Natural killer cell (primary cell): ENCODE measurements at regions not wholly inside any gene's neighbourhood (a gene's known extent, or its start where the extent isn't known, plus 50 kb on each side); places are given as distances from the start of the nearest gene placed in this dataset.

Source experiments
- ATAC-seq, 3 donors: fragments of 150-1000 bp in 2 of 3; fragments of 200-7000 bp in 1 of 3; cut with Tn5 transposase; 1 replicate in 1 of 3; 2 replicates in 2 of 3; pipeline ENCODE4 v1.10.0; 2021; ENCODE audit warnings: mild to moderate bottlenecking in 2 of 3, moderate library complexity in 2 of 3
- DNase-seq, 2 donors: peaks; one replicate each; pipeline versions ENCODE4 v3.0.0 to v3.0.0-alpha.2; 2013 to 2021; ENCODE audit warnings: mixed read lengths in 1 of 2
- H3K27ac ChIP-seq: one replicate; pipeline ENCODE4 v1.5.1; 2013; ENCODE audit warnings: mild to moderate bottlenecking, low read length
- H3K27me3 ChIP-seq: one replicate; pipeline ENCODE4 v1.6.1; 2013; ENCODE audit warnings: low read length; ENCODE audit not compliant: control insufficient read depth, insufficient read depth
- H3K36me3 ChIP-seq: one replicate; pipeline ENCODE4 v1.6.1; 2013; ENCODE audit warnings: low read length; ENCODE audit not compliant: control insufficient read depth, insufficient read depth
- H3K4me1 ChIP-seq: one replicate; pipeline ENCODE4 v1.6.1; 2013; ENCODE audit warnings: low read length; ENCODE audit not compliant: control insufficient read depth, insufficient read depth
- H3K4me3 ChIP-seq: one replicate; pipeline ENCODE4 v1.5.1; 2013; ENCODE audit warnings: low read length
- H3K9me3 ChIP-seq: one replicate; pipeline ENCODE4 v1.6.1; 2013; ENCODE audit warnings: low read length; ENCODE audit not compliant: control insufficient read depth, insufficient read depth
- H3K27ac Mint-ChIP-seq, 2 donors: one replicate each; pipeline ENCODE4 v1.8.0; 2022; ENCODE audit warnings: mild to moderate bottlenecking in 2 of 2, mixed read lengths in 2 of 2, moderate library complexity in 1 of 2
- H3K27me3 Mint-ChIP-seq, 2 donors: one replicate each; pipeline ENCODE4 v1.8.0; 2022; ENCODE audit warnings: low read depth in 2 of 2, mixed read lengths in 2 of 2
- H3K36me3 Mint-ChIP-seq: one replicate; pipeline ENCODE4 v1.8.0; 2022; ENCODE audit warnings: mixed read lengths
- H3K4me1 Mint-ChIP-seq, 2 donors: one replicate each; pipeline ENCODE4 v1.8.0; 2022; ENCODE audit warnings: mixed read lengths in 2 of 2
- H3K4me3 Mint-ChIP-seq: one replicate; pipeline ENCODE4 v1.8.0; 2022; ENCODE audit warnings: mild to moderate bottlenecking, moderate library complexity, mixed read lengths
- H3K9me3 Mint-ChIP-seq, 2 donors: one replicate each; pipeline ENCODE4 v1.8.0; 2022; ENCODE audit warnings: mixed read lengths in 2 of 2
- WGBS: methylation state at CpG from one replicate; pipeline ENCODE4 v1.1.7; 2013; ENCODE audit warnings: missing lambda C conversion rate; ENCODE audit not compliant: insufficient coverage; 5-methylcytosine and 5-hydroxymethylcytosine counted together
- intact Hi-C: fragments of 100-400 bp; cut with micrococcal nuclease; formaldehyde crosslinking; loops from one replicate; pipeline ENCODE4 v1.14.2; 2022
- TF ChIP-seq, protein P1 (sequence below): fragments of 200-600 bp; IDR thresholded peaks from one replicate; pipeline ENCODE4 v1.8.0; 2022; ENCODE audit warnings: antibody characterized with exemption

DNA sequence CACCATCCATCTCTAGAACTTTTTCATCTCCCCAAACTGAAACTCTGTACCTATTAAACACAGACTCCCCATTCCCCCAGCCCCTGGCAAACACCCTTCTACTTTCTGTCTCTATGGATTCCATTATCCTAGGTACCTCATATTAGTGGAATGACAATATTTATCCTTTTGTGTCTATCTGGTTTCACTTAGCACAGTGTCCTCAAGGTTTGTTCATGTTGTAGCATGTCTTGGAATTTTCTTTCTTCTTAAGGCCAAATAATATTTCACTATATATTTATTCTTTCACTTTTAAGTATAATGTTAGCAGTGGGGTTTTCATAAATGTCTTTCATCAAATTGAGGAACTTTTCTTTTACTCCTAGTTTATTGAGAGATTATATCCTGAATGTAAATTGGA lies 56.8 kb upstream of the DSP start:
- H3K4me1 ChIP-seq = no peaks in the 10 kb centered on the region
- no peaks in the 10 kb centered on the region for H3K36me3 ChIP-seq
- no peak for DNase-seq
- H3K4me1 Mint-ChIP-seq = no peaks in the 10 kb centered on the region
- peaks cover 7 to 20% of the 10 kb centered on the region in 2 donors for H3K27me3 Mint-ChIP-seq
- no peaks in the 10 kb centered on the region for H3K9me3 Mint-ChIP-seq
- TF ChIP-seq, protein P1, sequence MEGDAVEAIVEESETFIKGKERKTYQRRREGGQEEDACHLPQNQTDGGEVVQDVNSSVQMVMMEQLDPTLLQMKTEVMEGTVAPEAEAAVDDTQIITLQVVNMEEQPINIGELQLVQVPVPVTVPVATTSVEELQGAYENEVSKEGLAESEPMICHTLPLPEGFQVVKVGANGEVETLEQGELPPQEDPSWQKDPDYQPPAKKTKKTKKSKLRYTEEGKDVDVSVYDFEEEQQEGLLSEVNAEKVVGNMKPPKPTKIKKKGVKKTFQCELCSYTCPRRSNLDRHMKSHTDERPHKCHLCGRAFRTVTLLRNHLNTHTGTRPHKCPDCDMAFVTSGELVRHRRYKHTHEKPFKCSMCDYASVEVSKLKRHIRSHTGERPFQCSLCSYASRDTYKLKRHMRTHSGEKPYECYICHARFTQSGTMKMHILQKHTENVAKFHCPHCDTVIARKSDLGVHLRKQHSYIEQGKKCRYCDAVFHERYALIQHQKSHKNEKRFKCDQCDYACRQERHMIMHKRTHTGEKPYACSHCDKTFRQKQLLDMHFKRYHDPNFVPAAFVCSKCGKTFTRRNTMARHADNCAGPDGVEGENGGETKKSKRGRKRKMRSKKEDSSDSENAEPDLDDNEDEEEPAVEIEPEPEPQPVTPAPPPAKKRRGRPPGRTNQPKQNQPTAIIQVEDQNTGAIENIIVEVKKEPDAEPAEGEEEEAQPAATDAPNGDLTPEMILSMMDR = no peak
- no peaks in the 10 kb centered on the region for H3K36me3 Mint-ChIP-seq
- H3K4me3 ChIP-seq = no peak overlapping the region
- no peak overlapping the region for H3K4me3 Mint-ChIP-seq
- intact Hi-C loops = no loop called here
- no peak for ATAC-seq
- H3K9me3 ChIP-seq = no peaks in the 10 kb centered on the region
- no peak overlapping the region for H3K27ac ChIP-seq
- no peak overlapping the region for H3K27ac Mint-ChIP-seq
- no peaks in the 10 kb centered on the region for H3K27me3 ChIP-seq

DNA sequence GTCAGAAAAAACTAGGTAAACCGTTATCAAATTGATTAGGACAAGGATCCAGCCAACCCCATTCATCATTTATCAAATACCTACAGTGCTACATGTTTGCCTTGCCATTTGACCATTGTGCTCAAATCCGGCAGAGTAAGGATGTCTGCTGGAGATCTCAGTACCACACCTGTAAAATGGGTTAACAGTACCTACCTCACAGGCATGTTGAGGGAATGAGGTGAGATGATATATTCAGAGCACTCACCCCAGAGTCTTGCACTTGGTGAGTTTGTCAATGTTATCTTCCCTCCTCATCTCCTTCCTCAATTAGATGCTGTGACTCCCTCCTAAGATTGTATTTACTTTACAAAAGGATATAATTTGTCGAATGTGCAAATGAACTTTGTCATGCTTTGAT lies 54.5 kb upstream of the DSP start:
- 87% methylated on average over 3 of the region's 3 CpGs for WGBS
- TF ChIP-seq, protein P1 = no peak
- intact Hi-C loops = no loop called here
- H3K27me3 ChIP-seq = no peaks in the 10 kb centered on the region
- H3K27me3 Mint-ChIP-seq = peaks cover 8 to 28% of the 10 kb centered on the region in 2 donors
- ATAC-seq (no peak), DNase-seq (no peak)
- H3K27ac ChIP-seq = no peak overlapping the region
- H3K4me3 ChIP-seq = no peak overlapping the region
- no peaks in the 10 kb centered on the region for H3K4me1 ChIP-seq
- no peaks in the 10 kb centered on the region for H3K4me1 Mint-ChIP-seq
- H3K27ac Mint-ChIP-seq = no peak overlapping the region
- no peaks in the 10 kb centered on the region for H3K9me3 Mint-ChIP-seq
- no peak overlapping the region for H3K4me3 Mint-ChIP-seq
- H3K36me3 ChIP-seq = no peaks in the 10 kb centered on the region
- no peaks in the 10 kb centered on the region for H3K9me3 ChIP-seq
- H3K36me3 Mint-ChIP-seq = no peaks in the 10 kb centered on the region

DNA sequence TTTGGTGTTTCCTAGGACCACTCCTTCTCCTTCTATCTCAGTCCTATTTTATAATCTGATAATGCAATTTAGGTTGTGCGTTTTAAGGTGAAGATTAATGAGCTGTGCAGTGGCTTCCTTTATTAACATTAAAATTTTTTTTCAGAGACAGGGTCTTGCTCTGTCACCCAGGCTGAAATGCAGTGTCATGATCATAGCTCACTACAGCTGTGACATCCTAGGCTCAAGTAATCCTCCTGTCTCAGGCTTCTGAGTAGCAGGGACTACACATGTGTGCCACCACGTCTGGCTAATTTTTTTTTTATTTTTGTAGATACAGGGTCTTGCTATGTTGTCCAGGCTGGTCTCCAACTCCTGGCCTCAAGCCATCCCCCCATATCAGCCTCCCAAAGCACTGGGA lies 53.0 kb upstream of the DSP start:
- TF ChIP-seq, protein P1 = no peak
- no peaks in the 10 kb centered on the region for H3K36me3 ChIP-seq
- no peaks in the 10 kb centered on the region for H3K9me3 ChIP-seq
- no peak for DNase-seq
- intact Hi-C loops = no loop called here
- H3K27ac Mint-ChIP-seq = no peak overlapping the region
- H3K27me3 Mint-ChIP-seq = peaks cover 15 to 37% of the 10 kb centered on the region in 2 donors
- no peaks in the 10 kb centered on the region for H3K36me3 Mint-ChIP-seq
- no peak overlapping the region for H3K4me3 Mint-ChIP-seq
- no peaks in the 10 kb centered on the region for H3K4me1 Mint-ChIP-seq
- no peaks in the 10 kb centered on the region for H3K27me3 ChIP-seq
- no peaks in the 10 kb centered on the region for H3K4me1 ChIP-seq
- WGBS = 80% methylated on average over 1 of the region's 2 CpGs
- no peak overlapping the region for H3K4me3 ChIP-seq
- ATAC-seq = no peak
- H3K9me3 Mint-ChIP-seq = no peaks in the 10 kb centered on the region
- H3K27ac ChIP-seq = no peak overlapping the region

DNA sequence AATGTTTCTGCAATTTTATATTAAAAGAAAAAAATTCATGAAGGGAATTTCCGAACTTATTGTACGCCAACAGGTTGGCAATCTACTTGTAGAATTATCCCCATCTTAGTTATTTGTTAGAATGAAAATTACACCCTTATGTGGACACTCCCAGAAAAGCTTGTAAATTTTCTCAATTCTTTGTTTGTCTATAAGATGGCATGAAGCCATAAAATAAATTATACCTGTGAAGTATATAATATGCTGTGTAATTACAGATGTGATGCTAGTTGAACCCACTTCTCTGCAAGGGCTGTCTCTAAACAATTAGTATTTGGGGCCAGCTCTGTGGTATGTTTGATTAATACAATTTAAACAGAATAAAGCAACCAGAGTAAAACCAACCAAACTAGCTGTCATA lies 52.1 kb upstream of the DSP start:
- H3K4me1 Mint-ChIP-seq = no peaks in the 10 kb centered on the region
- no peaks in the 10 kb centered on the region for H3K9me3 ChIP-seq
- no peak overlapping the region for H3K4me3 Mint-ChIP-seq
- WGBS = no CpG with 5 or more reads among the region's 2 CpGs
- H3K27ac Mint-ChIP-seq = no peak overlapping the region
- TF ChIP-seq, protein P1 = no peak
- H3K4me1 ChIP-seq = no peaks in the 10 kb centered on the region
- intact Hi-C loops = no loop called here
- no peak for ATAC-seq
- no peaks in the 10 kb centered on the region for H3K27me3 ChIP-seq
- H3K9me3 Mint-ChIP-seq = no peaks in the 10 kb centered on the region
- H3K27me3 Mint-ChIP-seq = peaks cover 20 to 37% of the 10 kb centered on the region in 2 donors
- no peak for DNase-seq
- H3K27ac ChIP-seq = no peak overlapping the region
- no peak overlapping the region for H3K4me3 ChIP-seq
- no peaks in the 10 kb centered on the region for H3K36me3 Mint-ChIP-seq
- no peaks in the 10 kb centered on the region for H3K36me3 ChIP-seq
